Stomach smooth muscle (tissue), 2 donors: ENCODE measurements at regions not wholly inside any gene's neighbourhood (a gene's known extent, or its start where the extent isn't known, plus 50 kb on each side); places are given as distances from the start of the nearest gene placed in this dataset.
"Not testable (repeated sequence)": the region's sequence is repeated elsewhere in the genome, so short reads cannot be mapped to it uniquely, and the experiment has no call there.

Experiments
- H3K27ac ChIP-seq: one replicate; pipeline ENCODE4 v1.7.0; 2013; ENCODE audit warnings: mild to moderate bottlenecking, low read length, inconsistent platforms
- H3K27me3 ChIP-seq, 2 donors: one replicate each; pipeline ENCODE4 v1.7.0; 2013; ENCODE audit warnings: low read length in 2 of 2; ENCODE audit not compliant: insufficient read depth in 2 of 2, control insufficient read depth in 1 of 2
- H3K36me3 ChIP-seq, 2 donors: one replicate each; pipeline ENCODE4 v1.7.0; 2013; ENCODE audit warnings: low read length in 2 of 2; ENCODE audit not compliant: control insufficient read depth in 2 of 2, insufficient read depth in 2 of 2
- H3K4me1 ChIP-seq: one replicate; pipeline ENCODE4 v1.7.0; 2013; ENCODE audit warnings: low read length; ENCODE audit not compliant: control insufficient read depth, insufficient read depth
- H3K4me3 ChIP-seq, 2 donors: one replicate each; pipeline ENCODE4 v1.7.0; 2013; ENCODE audit warnings: low read length in 2 of 2
- H3K9ac ChIP-seq, 2 donors: one replicate each; pipeline ENCODE4 v1.7.0; 2013; ENCODE audit warnings: low read length in 2 of 2, mild to moderate bottlenecking in 1 of 2
- H3K9me3 ChIP-seq, 2 donors: one replicate each; pipeline ENCODE4 v1.7.0; 2013; ENCODE audit warnings: low read length in 2 of 2; ENCODE audit not compliant: control insufficient read depth in 2 of 2
- donor health status: healthy.
- donor health status: Pancreatic carcinoma.

DNA sequence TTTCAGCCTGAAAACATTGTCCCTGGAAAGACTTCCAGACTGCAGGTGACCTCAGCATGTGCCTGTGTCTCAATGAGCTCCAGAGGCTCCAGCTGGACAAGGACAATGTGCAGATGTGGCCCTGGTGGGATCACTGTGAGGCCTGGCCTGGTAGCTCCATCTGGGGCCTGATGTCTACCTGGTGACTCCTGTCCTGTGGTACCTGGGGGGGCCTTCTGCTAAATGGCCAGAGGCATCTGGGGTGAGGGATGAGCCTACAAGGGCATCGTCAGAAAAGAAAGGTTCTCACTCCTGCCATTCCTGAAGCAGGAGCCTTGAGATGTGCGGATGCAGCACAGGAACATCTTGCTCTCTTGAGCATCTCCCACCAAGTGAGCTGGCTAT, 1494.0 kb upstream of the TPTE start:
- not testable (repeated sequence) for H3K4me3 ChIP-seq, H3K9me3 ChIP-seq, H3K9ac ChIP-seq, H3K27ac ChIP-seq, H3K36me3 ChIP-seq, H3K4me1 ChIP-seq, H3K27me3 ChIP-seq

DNA sequence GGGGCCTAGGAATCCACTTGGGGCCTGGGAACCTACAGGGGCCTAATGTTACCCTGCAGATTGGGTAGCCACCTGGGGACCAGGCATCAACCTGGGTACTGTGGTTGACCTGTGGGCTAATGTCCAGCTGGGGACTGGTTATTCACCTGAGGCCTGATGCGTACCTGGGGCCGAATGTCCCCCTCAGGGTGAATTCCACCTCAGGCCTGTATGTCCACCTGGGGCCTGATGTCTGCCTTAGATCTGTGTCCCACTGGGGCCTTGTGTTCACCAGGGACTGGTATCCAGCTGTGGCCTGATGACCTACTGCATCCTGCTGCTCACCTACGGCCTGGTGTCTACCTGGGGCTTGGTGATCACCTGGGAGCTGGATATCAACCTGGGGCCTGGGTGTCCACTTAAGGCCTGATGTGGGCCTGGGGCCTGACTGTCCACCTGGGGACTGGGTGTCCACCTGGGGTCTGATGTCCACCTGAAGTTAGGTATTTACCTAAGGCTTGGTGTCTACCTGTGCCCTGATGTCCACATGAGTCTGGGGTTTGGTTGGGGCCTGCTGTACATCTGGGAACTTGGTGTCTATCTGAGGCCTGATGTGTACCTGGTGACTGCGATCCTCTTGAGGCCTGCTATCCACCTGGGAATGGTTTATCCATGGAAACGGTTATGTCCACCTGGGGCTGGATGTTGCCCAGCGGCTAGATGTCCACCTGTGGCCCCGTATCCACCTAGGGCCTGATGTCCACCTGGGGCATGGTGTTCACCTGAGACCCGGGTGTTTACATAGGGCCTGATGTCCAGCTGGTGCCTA, 1492.6 kb upstream of the TPTE start:
- H3K36me3 ChIP-seq, H3K9me3 ChIP-seq: not testable (repeated sequence)

DNA sequence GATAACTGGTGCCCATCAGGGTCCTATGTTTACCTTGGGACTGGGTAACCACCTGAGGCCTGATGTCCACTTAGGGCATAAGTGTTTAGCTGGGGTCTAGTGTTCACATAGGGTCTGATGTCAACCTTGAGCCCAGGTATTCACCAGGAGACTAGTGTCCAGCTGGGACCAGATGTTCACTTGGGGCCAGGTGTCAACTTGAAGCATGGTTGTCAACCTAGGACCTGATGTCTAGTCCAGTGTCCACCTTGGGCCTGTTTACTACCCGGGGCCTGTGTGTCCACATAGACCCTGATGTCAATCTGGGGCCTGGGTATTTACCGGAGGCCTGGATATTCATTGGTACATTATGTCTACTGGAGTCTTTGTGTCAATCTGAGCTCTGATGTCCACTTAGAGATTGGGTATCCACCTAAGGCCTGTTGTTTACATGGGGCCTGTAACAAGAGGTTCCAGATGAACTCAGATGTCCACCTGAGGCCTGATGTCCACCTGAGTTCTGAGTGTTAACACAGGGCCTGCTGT, 1491.2 kb upstream of the TPTE start:
- not testable (repeated sequence) for H3K36me3 ChIP-seq, H3K27ac ChIP-seq, H3K9me3 ChIP-seq, H3K9ac ChIP-seq, H3K27me3 ChIP-seq, H3K4me3 ChIP-seq, H3K4me1 ChIP-seq

More for the DNA sequence above, 1492.6 kb upstream of the TPTE start:
- not testable (repeated sequence) for H3K9ac ChIP-seq, H3K4me3 ChIP-seq, H3K27ac ChIP-seq, H3K4me1 ChIP-seq, H3K27me3 ChIP-seq

DNA sequence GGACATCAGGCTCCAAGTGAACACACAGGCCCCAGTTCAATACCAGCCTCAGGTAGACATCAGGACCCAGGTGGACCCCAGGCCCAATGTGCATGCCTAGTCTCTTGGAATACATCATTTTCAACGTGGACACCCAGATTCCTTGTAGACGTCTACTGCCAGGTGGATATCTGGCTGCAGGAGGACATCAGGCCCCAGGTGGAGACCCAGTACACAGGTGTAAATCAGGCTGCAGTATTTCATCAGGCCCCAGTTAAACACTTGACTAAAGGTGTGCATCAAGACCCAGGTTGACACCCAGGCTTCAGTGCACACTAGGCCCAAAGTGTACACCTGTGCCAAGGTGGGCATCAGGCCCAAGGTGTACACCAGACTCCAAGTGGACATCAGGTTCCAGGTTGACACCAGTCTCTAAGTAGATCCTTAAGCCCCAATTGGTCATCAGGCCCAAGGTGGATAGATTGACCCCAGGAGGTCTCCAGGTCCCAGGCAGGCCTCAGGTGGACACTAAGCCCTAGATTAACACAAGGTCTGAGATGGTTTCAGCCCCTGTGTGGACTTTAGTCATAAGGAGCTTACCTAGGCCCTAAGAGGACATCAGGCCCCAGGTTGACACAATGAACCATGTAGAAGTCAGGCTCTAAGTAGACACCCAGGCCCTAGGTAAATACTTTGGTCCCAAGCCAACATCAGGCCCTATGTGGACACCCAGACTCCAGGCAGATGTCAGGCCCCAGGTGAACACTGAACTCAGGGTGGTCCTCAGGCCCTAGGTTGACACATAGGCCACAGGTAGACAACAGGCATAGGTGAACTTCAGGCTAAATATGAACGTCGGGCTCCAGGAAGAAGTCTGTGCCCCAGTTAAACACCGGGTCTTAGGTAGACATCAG, 1489.7 kb upstream of the TPTE start:
- H3K9me3 ChIP-seq, H3K36me3 ChIP-seq, H3K9ac ChIP-seq, H3K27ac ChIP-seq, H3K27me3 ChIP-seq, H3K4me3 ChIP-seq, H3K4me1 ChIP-seq: not testable (repeated sequence)

- not testable (repeated sequence) for H3K27ac ChIP-seq, H3K4me1 ChIP-seq
These were observed 1488.8 kb upstream of the TPTE start for GRCh38 chr21:9032547-9032946.

GRCh38 chr21:9033295-9033694, 1488.1 kb upstream of the TPTE start:
- not testable (repeated sequence) for H3K27me3 ChIP-seq, H3K36me3 ChIP-seq, H3K4me1 ChIP-seq, H3K9ac ChIP-seq, H3K27ac ChIP-seq, H3K9me3 ChIP-seq, H3K4me3 ChIP-seq

More at GRCh38 chr21:9032547-9032946, 1488.8 kb upstream of the TPTE start:
- not testable (repeated sequence) for H3K27me3 ChIP-seq, H3K36me3 ChIP-seq, H3K9me3 ChIP-seq, H3K4me3 ChIP-seq, H3K9ac ChIP-seq

DNA sequence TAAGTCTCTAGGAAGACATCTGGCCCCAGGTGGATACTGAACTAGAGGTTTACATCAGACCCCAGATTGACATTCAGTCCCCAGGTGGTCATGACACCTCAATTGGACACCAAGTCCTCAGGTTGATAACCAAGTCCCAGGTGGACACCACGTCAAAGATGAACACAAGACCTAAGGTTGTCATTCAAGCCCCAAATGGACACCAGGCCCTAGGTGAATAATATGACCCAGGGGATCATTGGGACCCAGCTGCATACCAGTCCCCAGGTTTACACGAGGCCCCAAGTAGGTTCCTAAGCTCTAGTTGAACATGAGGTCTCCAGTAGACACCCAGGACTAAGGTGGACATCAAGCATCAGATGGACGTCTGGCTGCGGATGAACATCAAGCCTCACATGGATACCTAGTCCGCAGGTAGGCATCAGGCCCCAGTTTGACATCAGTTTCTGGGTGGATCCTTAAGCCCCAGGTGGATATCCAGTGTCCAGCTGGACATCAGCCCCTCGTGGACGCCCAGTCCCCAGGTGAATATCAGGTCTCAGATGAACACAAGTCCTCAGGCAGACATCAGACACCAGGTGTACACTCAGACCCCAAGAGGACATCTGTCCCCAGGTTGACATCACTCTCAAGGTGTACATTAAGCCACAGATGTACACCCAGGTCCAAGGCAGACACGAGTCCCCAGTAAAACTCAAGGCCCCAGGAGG, 1486.7 kb upstream of the TPTE start:
- H3K4me3 ChIP-seq, H3K27ac ChIP-seq, H3K27me3 ChIP-seq, H3K36me3 ChIP-seq, H3K9me3 ChIP-seq, H3K4me1 ChIP-seq, H3K9ac ChIP-seq: not testable (repeated sequence)

- not testable (repeated sequence) for H3K9ac ChIP-seq, H3K9me3 ChIP-seq, H3K36me3 ChIP-seq, H3K27me3 ChIP-seq, H3K27ac ChIP-seq, H3K4me1 ChIP-seq, H3K4me3 ChIP-seq
These were observed 1486.2 kb upstream of the TPTE start for GRCh38 chr21:9035225-9035624.

DNA sequence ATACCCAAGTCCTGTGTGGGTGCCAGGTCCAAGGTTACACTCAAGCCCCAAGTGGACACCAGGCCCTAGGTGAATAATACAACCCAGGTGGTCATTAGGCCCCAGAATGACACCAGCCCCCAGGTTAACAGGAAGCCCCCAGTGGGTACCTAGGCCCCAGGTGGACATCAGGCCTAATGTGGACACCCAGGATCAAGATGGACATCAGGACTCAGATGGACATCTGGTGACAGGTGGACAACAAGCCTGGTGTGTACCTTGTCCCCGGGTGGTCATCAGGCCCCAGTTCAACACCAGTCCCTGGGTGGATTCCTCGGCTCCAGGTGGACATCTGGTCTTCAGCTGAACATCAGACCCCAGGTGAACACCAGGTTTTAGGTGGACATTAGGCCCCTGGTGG, 1485.4 kb upstream of the TPTE start:
- not testable (repeated sequence) for H3K27ac ChIP-seq, H3K4me1 ChIP-seq, H3K36me3 ChIP-seq, H3K9me3 ChIP-seq, H3K9ac ChIP-seq, H3K4me3 ChIP-seq, H3K27me3 ChIP-seq

- not testable (repeated sequence) for H3K4me1 ChIP-seq, H3K27ac ChIP-seq, H3K36me3 ChIP-seq, H3K9ac ChIP-seq, H3K27me3 ChIP-seq, H3K4me3 ChIP-seq, H3K9me3 ChIP-seq
These were observed 1484.3 kb upstream of the TPTE start for GRCh38 chr21:9036966-9037587.
